ENCODE measurements at regions not wholly inside any gene's neighbourhood (a gene's known extent, or its start where the extent isn't known, plus 50 kb on each side); places are given as distances from the start of the nearest gene placed in this dataset.
A peak's percentile ranks its signal among the peaks of the same experiment; 100 is the strongest.
"Not testable (repeated sequence)": the region's sequence is repeated elsewhere in the genome, so short reads cannot be mapped to it uniquely, and the experiment has no call there.

DNA sequence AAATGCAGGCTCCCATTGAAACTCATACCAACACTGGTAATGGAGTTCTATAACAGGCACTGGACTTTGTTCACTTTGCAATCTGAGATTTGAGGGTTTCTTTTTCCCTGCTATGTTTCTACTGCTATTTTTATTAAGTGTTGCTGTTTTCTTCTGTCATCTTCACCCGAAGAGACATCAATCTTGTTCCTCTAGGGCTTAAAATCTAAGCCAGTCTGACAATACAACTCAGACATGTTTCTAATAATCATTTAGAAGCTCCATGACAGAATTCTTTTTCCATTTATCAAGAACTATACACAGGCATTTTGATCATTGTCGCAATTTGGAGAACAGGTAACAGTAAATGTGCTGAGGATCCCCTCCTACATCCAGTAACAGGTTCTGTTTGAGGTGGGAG is 98.5 kb upstream of the GNAI1 start:
- DNase-seq (ENCODE audit: low read depth): no peak
- H3K27me3 ChIP-seq (ENCODE audit: control insufficient read depth, insufficient read depth, low read length): no peaks in the 10 kb centered on the region
- no peak overlapping the region for H3K4me3 ChIP-seq (ENCODE audit: low read depth, low read length)
- TF ChIP-seq, protein P1, sequence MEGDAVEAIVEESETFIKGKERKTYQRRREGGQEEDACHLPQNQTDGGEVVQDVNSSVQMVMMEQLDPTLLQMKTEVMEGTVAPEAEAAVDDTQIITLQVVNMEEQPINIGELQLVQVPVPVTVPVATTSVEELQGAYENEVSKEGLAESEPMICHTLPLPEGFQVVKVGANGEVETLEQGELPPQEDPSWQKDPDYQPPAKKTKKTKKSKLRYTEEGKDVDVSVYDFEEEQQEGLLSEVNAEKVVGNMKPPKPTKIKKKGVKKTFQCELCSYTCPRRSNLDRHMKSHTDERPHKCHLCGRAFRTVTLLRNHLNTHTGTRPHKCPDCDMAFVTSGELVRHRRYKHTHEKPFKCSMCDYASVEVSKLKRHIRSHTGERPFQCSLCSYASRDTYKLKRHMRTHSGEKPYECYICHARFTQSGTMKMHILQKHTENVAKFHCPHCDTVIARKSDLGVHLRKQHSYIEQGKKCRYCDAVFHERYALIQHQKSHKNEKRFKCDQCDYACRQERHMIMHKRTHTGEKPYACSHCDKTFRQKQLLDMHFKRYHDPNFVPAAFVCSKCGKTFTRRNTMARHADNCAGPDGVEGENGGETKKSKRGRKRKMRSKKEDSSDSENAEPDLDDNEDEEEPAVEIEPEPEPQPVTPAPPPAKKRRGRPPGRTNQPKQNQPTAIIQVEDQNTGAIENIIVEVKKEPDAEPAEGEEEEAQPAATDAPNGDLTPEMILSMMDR (IDR thresholded peaks at IDR 0.05; ENCODE audit: insufficient read depth, low read length, poor library complexity, severe bottlenecking): no peak
- H3K36me3 ChIP-seq (ENCODE audit: control insufficient read depth, insufficient read depth, low read length): no peaks in the 10 kb centered on the region

DNA sequence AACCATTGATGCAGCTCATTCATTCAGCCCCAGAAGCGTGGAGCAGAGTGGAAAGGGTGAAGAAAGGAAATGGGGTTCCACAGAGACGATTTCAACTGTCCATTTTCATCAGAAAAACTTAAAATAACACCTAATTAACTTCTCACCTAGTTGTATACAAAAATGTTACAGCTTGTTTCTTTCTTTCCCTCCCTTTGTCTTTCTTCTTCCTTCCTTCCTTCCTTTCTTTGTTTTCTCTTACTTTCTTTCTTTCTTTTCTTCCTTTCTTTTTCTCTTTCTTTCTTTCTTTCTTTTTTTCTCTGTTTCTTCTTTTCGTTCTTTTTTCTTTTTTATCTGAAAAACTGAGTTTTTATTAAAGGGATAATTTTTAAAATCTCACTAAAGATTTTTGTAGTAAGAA is 105.9 kb upstream of the GNAI1 start:
- no peaks in the 10 kb centered on the region for H3K36me3 ChIP-seq (ENCODE audit: control insufficient read depth, insufficient read depth, low read length)
- H3K27me3 ChIP-seq (ENCODE audit: control insufficient read depth, insufficient read depth, low read length): no peaks in the 10 kb centered on the region
- H3K4me3 ChIP-seq (ENCODE audit: low read depth, low read length): no peak overlapping the region
- TF ChIP-seq, protein P1 (IDR thresholded peaks at IDR 0.05; ENCODE audit: insufficient read depth, low read length, poor library complexity, severe bottlenecking): no peak
- DNase-seq (ENCODE audit: low read depth): no peak

DNA sequence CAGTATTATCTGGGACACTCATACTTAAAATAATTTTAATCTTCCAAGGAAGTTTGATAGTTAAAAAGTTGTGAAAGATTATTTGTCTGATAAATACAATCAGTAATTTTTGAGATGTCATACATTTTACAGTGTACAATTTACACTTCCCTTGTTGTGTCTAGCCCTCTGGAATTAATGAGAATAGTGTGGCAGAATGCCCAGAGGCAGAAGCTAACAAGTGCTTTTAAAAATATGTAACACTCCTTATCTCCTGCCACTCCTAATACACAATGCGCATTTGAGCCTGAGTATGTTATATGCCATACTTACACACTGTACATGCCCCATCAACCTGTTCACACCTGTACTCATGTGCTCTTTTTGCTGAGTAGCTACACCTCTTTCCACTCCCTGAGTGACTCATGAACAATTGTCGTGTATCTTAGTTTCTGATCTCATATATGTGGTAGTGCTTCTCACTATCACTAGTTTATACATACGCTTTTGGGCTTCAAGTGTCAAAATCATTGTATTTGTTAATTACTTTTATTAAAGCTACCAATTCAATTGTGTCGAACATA is 106.9 kb upstream of the GNAI1 start:
- Histone ChIP-seq H3K27me3 (ENCODE audit: control insufficient read depth, insufficient read depth, low read length) (no peaks in the 10 kb centered on the region), H3K36me3 (ENCODE audit: control insufficient read depth, insufficient read depth, low read length) (no peaks in the 10 kb centered on the region), H3K4me3 (ENCODE audit: low read depth, low read length) (no peak overlapping the region)
- no peak for DNase-seq (ENCODE audit: low read depth)
- TF ChIP-seq, protein P1 (IDR thresholded peaks at IDR 0.05; ENCODE audit: insufficient read depth, low read length, poor library complexity, severe bottlenecking): no peak

DNA sequence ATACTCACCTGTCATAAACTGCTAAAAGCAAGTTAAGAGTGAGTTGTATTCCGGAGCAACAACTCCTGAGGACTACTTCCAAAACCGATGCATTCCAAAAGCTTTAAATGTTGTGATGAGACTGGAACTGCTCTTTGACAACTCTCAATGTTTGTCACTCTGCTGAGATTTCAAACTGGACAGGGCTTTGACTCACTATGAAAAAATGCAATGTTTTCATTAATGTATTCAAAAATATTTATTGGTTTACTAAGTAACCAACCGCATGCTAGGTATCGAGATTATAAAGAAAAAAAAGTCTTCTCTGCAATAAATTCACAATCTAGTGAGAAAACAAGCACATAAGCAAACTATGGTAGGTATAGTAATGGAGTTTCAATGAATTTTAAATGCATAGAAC is 107.9 kb upstream of the GNAI1 start:
- no peak overlapping the region for H3K4me3 ChIP-seq (ENCODE audit: low read depth, low read length)
- no peaks in the 10 kb centered on the region for H3K27me3 ChIP-seq (ENCODE audit: control insufficient read depth, insufficient read depth, low read length)
- H3K36me3 ChIP-seq (ENCODE audit: control insufficient read depth, insufficient read depth, low read length): no peaks in the 10 kb centered on the region
- TF ChIP-seq, protein P1 (IDR thresholded peaks at IDR 0.05; ENCODE audit: insufficient read depth, low read length, poor library complexity, severe bottlenecking): no peak
- no peak for DNase-seq (ENCODE audit: low read depth)

DNA sequence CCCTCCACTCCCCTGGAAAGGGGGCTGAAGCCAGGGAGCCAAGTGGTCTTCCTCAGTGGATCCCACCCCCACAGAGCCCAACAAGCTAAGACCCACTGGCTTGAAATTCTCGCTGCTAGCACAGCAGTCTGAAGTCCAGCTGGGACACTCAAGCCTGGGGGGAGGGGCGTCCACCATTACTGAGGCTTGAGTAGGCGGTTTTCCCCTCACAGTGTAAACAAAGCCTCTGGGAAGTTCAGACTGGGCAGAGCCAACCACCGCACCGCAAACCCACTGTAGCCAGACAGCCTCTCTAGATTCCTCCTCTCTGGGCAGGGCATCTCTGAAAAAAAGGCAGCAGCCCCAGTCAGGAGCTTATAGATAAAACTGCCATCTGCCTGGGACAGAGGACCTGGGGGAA is 114.4 kb upstream of the GNAI1 start:
- H3K4me3 ChIP-seq (ENCODE audit: low read depth, low read length); H3K27me3 ChIP-seq (ENCODE audit: control insufficient read depth, insufficient read depth, low read length); H3K36me3 ChIP-seq (ENCODE audit: control insufficient read depth, insufficient read depth, low read length); DNase-seq (ENCODE audit: low read depth): not testable (repeated sequence)

DNA sequence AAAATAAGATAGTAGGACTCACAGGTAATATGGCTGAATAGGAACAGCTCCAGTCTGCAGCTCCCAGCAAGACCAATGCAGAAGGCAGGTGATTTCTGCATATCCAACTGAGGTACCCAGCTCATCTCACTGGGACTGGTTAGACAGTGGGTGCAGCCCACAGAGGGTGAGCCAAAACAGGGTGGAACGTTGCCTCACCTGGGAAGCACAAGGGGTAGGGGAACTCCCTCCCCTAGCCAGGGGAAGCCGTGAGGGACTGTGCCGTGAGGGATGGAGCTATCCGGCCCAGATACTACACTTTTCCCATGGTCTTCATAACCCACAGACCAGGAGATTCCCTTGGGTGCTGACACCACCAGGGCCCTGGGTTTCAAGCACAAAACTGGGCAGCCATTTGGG is 114.8 kb upstream of the GNAI1 start:
- DNase-seq (ENCODE audit: low read depth): not testable (repeated sequence)

DNA sequence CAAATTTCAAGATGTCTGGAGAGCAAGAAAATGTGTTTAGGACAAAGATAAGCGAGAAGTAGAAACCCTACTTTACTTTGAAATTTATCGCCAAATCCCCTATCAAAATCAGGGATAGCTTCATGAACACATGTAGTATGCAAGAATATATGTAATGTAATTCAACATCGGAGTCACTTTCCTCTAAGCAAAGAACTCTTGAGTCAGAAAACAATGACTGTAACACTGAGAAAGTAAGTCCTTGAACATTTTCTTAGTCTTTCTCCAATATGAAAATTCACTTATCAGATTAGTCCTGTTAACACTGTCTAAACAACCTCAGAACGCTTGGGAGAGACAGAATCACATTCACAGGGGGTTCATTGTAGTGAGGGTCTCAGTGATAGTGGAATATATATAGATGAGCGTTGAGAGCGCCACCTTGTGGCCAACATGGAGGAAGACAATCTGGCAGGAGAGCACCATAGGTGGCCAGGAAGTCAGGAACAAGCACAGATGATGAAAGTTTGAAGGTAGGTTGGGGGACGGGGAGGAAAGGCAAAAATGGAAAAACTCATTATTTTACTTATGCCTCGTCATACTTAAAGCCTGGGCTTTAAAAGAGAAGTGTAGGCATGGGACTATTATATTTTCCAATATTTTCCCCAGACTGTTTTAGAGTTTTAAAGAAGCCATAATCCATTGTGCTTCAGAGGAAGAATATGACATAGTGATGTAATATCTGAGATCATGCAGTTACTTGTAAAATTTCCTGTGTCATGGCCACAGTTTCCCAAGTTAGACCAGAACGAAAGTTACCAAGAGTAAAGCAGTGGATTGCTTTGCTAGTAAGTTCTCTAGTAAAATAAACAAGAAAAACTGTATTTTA is 115.5 kb upstream of the GNAI1 start:
- DNase-seq (ENCODE audit: low read depth): no peak
- no peaks in the 10 kb centered on the region for H3K36me3 ChIP-seq (ENCODE audit: control insufficient read depth, insufficient read depth, low read length)

More for the DNA sequence above, 114.8 kb upstream of the GNAI1 start:
- not testable (repeated sequence) for H3K27me3 ChIP-seq (ENCODE audit: control insufficient read depth, insufficient read depth, low read length); H3K4me3 ChIP-seq (ENCODE audit: low read depth, low read length); H3K36me3 ChIP-seq (ENCODE audit: control insufficient read depth, insufficient read depth, low read length)

More for the DNA sequence above, 115.5 kb upstream of the GNAI1 start:
- Histone ChIP-seq H3K4me3 (ENCODE audit: low read depth, low read length) (no peak overlapping the region), H3K27me3 (ENCODE audit: control insufficient read depth, insufficient read depth, low read length) (no peaks in the 10 kb centered on the region)
- TF ChIP-seq, protein P1 (IDR thresholded peaks at IDR 0.05; ENCODE audit: insufficient read depth, low read length, poor library complexity, severe bottlenecking): peak; percentile 76
